SK-N-SH treated with all-trans-retinoic acid at 6 μM for 48 hours (cell line): ENCODE measurements at regions not wholly inside any gene's neighbourhood (a gene's known extent, or its start where the extent isn't known, plus 50 kb on each side); places are given as distances from the start of the nearest gene placed in this dataset.

ENCODE experiments used
- ATAC-seq: fragments of 200-7000 bp; cut with Tn5 transposase; 3 replicates; pipeline ENCODE4 v1.9.1; 2020; ENCODE audit warnings: mild to moderate bottlenecking, moderate library complexity
- ARNTL ChIP-seq: fragments of 450-650 bp; formaldehyde crosslinking; IDR thresholded peaks from 2 replicates; pipeline ENCODE4 v1.5.0; 2020; ENCODE audit warnings: low read depth, mild to moderate bottlenecking, moderate library complexity, borderline replicate concordance
- BACH2 ChIP-seq: fragments of 250-450 bp; sonication (Bioruptor Pico); IDR thresholded peaks from 2 replicates; pipeline ENCODE4 v1.9.0; 2021; ENCODE audit warnings: mild to moderate bottlenecking, borderline replicate concordance
- CSDC2 ChIP-seq: fragments of 250-450 bp; sonication (Bioruptor Pico); IDR thresholded peaks from 2 replicates; pipeline ENCODE4 v1.5.0; 2020; ENCODE audit warnings: mild to moderate bottlenecking, moderate library complexity
- ESRRG ChIP-seq: fragments of 250-450 bp; sonication (Bioruptor Pico); IDR thresholded peaks from 2 replicates; pipeline ENCODE4 v1.6.1; 2021; ENCODE audit warnings: mild to moderate bottlenecking
- GLIS3 ChIP-seq: fragments of 250-450 bp; sonication (Bioruptor Pico); IDR thresholded peaks from 2 replicates; pipeline ENCODE4 v1.5.0; 2020; ENCODE audit warnings: mild to moderate bottlenecking, moderate library complexity
- ISL1 ChIP-seq: fragments of 250-450 bp; sonication (Bioruptor Pico); IDR thresholded peaks from 2 replicates; pipeline ENCODE4 v2.1.2; 2022; ENCODE audit warnings: mild to moderate bottlenecking, moderate library complexity
- OSR1 ChIP-seq: fragments of 250-450 bp; sonication (Bioruptor Pico); IDR thresholded peaks from 2 replicates; pipeline ENCODE4 v1.8.0; 2022; ENCODE audit warnings: moderate library complexity, mild to moderate bottlenecking, inconsistent platforms
- PATZ1 ChIP-seq: fragments of 250-450 bp; sonication (Bioruptor Pico); IDR thresholded peaks from 2 replicates; pipeline ENCODE4 v1.8.0; 2020; ENCODE audit warnings: mild to moderate bottlenecking, moderate library complexity, borderline replicate concordance
- PPARA ChIP-seq: fragments of 250-450 bp; sonication (Bioruptor Pico); IDR thresholded peaks from 2 replicates; pipeline ENCODE4 v1.5.0; 2020; ENCODE audit warnings: mild to moderate bottlenecking, borderline replicate concordance
- RARB ChIP-seq: fragments of 250-450 bp; sonication (Bioruptor Pico); IDR thresholded peaks from 2 replicates; pipeline ENCODE4 v1.8.0; 2021; ENCODE audit warnings: mild to moderate bottlenecking, moderate library complexity
- SNAI2 ChIP-seq: fragments of 250-450 bp; sonication (Bioruptor Pico); IDR thresholded peaks from 2 replicates; pipeline ENCODE4 v1.5.0; 2020; ENCODE audit warnings: mild to moderate bottlenecking, moderate library complexity
- TCF4 ChIP-seq: fragments of 250-450 bp; sonication (Bioruptor Pico); IDR thresholded peaks from 2 replicates; pipeline ENCODE4 v1.8.0; 2021; ENCODE audit warnings: mild to moderate bottlenecking, moderate library complexity, borderline replicate concordance
- ZC3H10 ChIP-seq: fragments of 250-450 bp; sonication (Bioruptor Pico); IDR thresholded peaks from 2 replicates; pipeline ENCODE4 v1.5.1; 2021; ENCODE audit warnings: mild to moderate bottlenecking, moderate library complexity
- ZFP3 ChIP-seq: fragments of 250-450 bp; sonication (Bioruptor Pico); IDR thresholded peaks from 2 replicates; pipeline ENCODE4 v1.5.0; 2020; ENCODE audit warnings: mild to moderate bottlenecking, moderate library complexity
- ZFP30 ChIP-seq: fragments of 450-650 bp; formaldehyde crosslinking; IDR thresholded peaks from 2 replicates; pipeline ENCODE4 v1.5.0; 2022; ENCODE audit warnings: mild to moderate bottlenecking, moderate library complexity
- ZNF565 ChIP-seq: fragments of 450-650 bp; formaldehyde crosslinking; conservative IDR thresholded peaks from 2 replicates; pipeline ENCODE4 v1.5.0; 2020; ENCODE audit warnings: low read depth, mild to moderate bottlenecking, moderate library complexity
- TF ChIP-seq, protein P1 (sequence below): fragments of 250-450 bp; sonication (Bioruptor Pico); IDR thresholded peaks from 2 replicates; pipeline ENCODE4 v1.8.0; 2021; ENCODE audit warnings: low read depth, mild to moderate bottlenecking, moderate library complexity, borderline replicate concordance
- TF ChIP-seq, protein P2 (sequence below): fragments of 250-450 bp; sonication (Bioruptor Pico); IDR thresholded peaks from 2 replicates; pipeline ENCODE4 v1.5.1; 2021; ENCODE audit warnings: mild to moderate bottlenecking, moderate library complexity
- TF ChIP-seq, protein P3 (sequence below): fragments of 250-450 bp; sonication (Bioruptor Pico); IDR thresholded peaks from 2 replicates; pipeline ENCODE4 v1.5.1; 2020; ENCODE audit warnings: low read depth, mild to moderate bottlenecking, moderate library complexity

- TF ChIP-seq GLIS3 (CRISPR knock-in tag) (no peak), BACH2 (CRISPR knock-in tag) (no peak), ISL1 (no peak), PPARA (no peak), ZFP3 (no peak), RARB (no peak), ZFP30 (CRISPR knock-in tag) (no peak), CSDC2 (CRISPR knock-in tag) (no peak), OSR1 (no peak), SNAI2 (no peak), ZC3H10 (CRISPR knock-in tag) (no peak), PATZ1 (no peak), TCF4 (no peak), ARNTL (CRISPR knock-in tag) (no peak), ESRRG (no peak), ZNF565 (CRISPR knock-in tag) (no peak)
- TF ChIP-seq, protein P1, sequence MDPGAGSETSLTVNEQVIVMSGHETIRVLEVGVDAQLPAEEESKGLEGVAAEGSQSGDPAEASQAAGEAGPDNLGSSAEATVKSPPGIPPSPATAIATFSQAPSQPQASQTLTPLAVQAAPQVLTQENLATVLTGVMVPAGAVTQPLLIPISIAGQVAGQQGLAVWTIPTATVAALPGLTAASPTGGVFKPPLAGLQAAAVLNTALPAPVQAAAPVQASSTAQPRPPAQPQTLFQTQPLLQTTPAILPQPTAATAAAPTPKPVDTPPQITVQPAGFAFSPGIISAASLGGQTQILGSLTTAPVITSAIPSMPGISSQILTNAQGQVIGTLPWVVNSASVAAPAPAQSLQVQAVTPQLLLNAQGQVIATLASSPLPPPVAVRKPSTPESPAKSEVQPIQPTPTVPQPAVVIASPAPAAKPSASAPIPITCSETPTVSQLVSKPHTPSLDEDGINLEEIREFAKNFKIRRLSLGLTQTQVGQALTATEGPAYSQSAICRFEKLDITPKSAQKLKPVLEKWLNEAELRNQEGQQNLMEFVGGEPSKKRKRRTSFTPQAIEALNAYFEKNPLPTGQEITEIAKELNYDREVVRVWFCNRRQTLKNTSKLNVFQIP (CRISPR knock-in tag) = no peak
- TF ChIP-seq, protein P2, sequence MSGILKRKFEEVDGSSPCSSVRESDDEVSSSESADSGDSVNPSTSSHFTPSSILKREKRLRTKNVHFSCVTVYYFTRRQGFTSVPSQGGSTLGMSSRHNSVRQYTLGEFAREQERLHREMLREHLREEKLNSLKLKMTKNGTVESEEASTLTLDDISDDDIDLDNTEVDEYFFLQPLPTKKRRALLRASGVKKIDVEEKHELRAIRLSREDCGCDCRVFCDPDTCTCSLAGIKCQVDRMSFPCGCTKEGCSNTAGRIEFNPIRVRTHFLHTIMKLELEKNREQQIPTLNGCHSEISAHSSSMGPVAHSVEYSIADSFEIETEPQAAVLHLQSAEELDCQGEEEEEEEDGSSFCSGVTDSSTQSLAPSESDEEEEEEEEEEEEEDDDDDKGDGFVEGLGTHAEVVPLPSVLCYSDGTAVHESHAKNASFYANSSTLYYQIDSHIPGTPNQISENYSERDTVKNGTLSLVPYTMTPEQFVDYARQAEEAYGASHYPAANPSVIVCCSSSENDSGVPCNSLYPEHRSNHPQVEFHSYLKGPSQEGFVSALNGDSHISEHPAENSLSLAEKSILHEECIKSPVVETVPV = no peak
- TF ChIP-seq, protein P3, sequence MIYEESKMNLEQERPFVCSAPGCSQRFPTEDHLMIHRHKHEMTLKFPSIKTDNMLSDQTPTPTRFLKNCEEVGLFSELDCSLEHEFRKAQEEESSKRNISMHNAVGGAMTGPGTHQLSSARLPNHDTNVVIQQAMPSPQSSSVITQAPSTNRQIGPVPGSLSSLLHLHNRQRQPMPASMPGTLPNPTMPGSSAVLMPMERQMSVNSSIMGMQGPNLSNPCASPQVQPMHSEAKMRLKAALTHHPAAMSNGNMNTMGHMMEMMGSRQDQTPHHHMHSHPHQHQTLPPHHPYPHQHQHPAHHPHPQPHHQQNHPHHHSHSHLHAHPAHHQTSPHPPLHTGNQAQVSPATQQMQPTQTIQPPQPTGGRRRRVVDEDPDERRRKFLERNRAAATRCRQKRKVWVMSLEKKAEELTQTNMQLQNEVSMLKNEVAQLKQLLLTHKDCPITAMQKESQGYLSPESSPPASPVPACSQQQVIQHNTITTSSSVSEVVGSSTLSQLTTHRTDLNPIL = no peak
- no peak for ATAC-seq
Observed at GRCh38 chr10:124265776-124266467, 152.8 kb downstream of the OAT start.

GRCh38 chr10:124265391-124265745 is 153.4 kb downstream of the OAT start:
- TF ChIP-seq ARNTL (CRISPR knock-in tag) (no peak), ZC3H10 (CRISPR knock-in tag) (no peak), GLIS3 (CRISPR knock-in tag) (no peak), ESRRG (no peak), ZFP3 (no peak), PATZ1 (no peak), ZFP30 (CRISPR knock-in tag) (no peak)
- TF ChIP-seq, protein P3 = no peak
- TF ChIP-seq, protein P1 (CRISPR knock-in tag) = no peak
- TF ChIP-seq, all 23 proteins: peak for 0
- no peak for ATAC-seq
